ENCODE measurements at regions not wholly inside any gene's neighbourhood (a gene's known extent, or its start where the extent isn't known, plus 50 kb on each side); places are given as distances from the start of the nearest gene placed in this dataset.
A peak's percentile ranks its signal among the peaks of the same experiment; 100 is the strongest.

DNA sequence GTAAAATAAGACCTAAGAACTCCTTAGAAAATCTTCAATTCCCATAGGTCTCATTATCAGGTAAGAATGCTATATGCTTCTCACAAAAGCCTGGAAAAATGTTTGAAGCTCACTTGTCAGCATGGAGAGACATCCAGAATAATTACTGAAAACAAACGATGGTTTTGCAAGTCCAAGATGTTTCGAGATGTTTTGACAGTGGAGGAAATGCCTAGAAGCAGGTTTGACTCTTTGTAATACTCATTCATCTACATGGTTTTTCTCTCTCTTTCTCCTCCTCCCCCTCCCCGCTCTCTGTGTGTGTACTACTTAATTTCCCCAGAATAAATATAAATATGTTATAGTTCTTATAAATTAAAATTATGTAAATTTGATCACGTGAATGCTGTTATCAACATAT is 131.9 kb upstream of the NR3C2 start:
- FAIRE-seq (no peak), DNase-seq (no peak)
- peaks cover 0 to 5% (median 0%) of the 10 kb centered on the region in 3 donors for H3K9me3 ChIP-seq (ENCODE audit: control insufficient read depth in 2 of 3, insufficient read depth in 1 of 3, low read length in 3 of 3)
- H3K4me1 ChIP-seq (ENCODE audit: control insufficient read depth in 2 of 3, insufficient read depth in 2 of 3, low read depth in 1 of 3, low read length in 3 of 3): no peaks in the 10 kb centered on the region
- no peak overlapping the region for H3K9ac ChIP-seq (ENCODE audit: low read length in 3 of 3)
- TF ChIP-seq, protein P1, sequence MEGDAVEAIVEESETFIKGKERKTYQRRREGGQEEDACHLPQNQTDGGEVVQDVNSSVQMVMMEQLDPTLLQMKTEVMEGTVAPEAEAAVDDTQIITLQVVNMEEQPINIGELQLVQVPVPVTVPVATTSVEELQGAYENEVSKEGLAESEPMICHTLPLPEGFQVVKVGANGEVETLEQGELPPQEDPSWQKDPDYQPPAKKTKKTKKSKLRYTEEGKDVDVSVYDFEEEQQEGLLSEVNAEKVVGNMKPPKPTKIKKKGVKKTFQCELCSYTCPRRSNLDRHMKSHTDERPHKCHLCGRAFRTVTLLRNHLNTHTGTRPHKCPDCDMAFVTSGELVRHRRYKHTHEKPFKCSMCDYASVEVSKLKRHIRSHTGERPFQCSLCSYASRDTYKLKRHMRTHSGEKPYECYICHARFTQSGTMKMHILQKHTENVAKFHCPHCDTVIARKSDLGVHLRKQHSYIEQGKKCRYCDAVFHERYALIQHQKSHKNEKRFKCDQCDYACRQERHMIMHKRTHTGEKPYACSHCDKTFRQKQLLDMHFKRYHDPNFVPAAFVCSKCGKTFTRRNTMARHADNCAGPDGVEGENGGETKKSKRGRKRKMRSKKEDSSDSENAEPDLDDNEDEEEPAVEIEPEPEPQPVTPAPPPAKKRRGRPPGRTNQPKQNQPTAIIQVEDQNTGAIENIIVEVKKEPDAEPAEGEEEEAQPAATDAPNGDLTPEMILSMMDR (IDR thresholded peaks at IDR 0.05; ENCODE audit: borderline replicate concordance, extremely low read depth, insufficient read depth): no peak
- H3K27ac ChIP-seq (ENCODE audit: low read depth in 2 of 2, low read length in 2 of 2): no peak overlapping the region
- H3K4me3 ChIP-seq (ENCODE audit: low read length in 3 of 3): no peak overlapping the region
- H3K36me3 ChIP-seq (ENCODE audit: control insufficient read depth in 2 of 3, insufficient read depth in 3 of 3, low read length in 3 of 3): no peaks in the 10 kb centered on the region
- H3K27me3 ChIP-seq (ENCODE audit: control insufficient read depth, insufficient read depth, low read length): no peaks in the 10 kb centered on the region
- intact Hi-C loops (cut with DNase I): no loop called here

GRCh38 chr4:148573296-148573695 is 131.1 kb upstream of the NR3C2 start:
- Histone ChIP-seq H3K36me3 (ENCODE audit: control insufficient read depth in 2 of 3, insufficient read depth in 3 of 3, low read length in 3 of 3) (no peaks in the 10 kb centered on the region), H3K27me3 (ENCODE audit: control insufficient read depth, insufficient read depth, low read length) (no peaks in the 10 kb centered on the region), H3K4me1 (ENCODE audit: control insufficient read depth in 2 of 3, insufficient read depth in 2 of 3, low read depth in 1 of 3, low read length in 3 of 3) (no peaks in the 10 kb centered on the region), H3K27ac (ENCODE audit: low read depth in 2 of 2, low read length in 2 of 2) (no peak overlapping the region), H3K9me3 (ENCODE audit: control insufficient read depth in 2 of 3, insufficient read depth in 1 of 3, low read length in 3 of 3) (peaks cover 0 to 7% (median 0%) of the 10 kb centered on the region in 3 donors), H3K9ac (ENCODE audit: low read length in 3 of 3) (no peak overlapping the region), H3K4me3 (ENCODE audit: low read length in 3 of 3) (no peak overlapping the region)
- DNase-seq: peak in 3 of 5 donors; percentile 39 to 53 (median 46)
- TF ChIP-seq, protein P1 (IDR thresholded peaks at IDR 0.05; ENCODE audit: borderline replicate concordance, extremely low read depth, insufficient read depth): no peak
- intact Hi-C loops (cut with DNase I): no loop called here
- no peak for FAIRE-seq

DNA sequence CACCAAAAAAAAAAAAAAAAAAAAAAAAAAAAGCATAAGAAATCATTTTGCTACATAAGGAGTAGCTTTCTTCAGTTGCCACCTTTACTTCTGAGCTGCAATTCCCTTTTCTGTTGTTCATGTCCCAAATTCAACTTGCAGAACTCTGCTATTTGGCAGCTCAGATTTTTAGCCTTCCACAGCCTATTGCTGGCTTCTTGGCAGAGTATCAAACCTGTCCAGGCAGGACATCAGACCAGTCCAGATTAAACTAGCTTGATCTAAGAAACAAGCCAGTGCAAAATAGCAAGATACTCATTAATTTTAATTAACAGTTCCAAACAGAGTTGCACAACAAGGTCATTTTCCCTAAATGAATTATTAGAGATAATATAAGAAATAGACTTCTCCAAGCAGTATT is 123.6 kb upstream of the NR3C2 start:
- intact Hi-C loops (cut with DNase I): no loop called here
- H3K4me3 ChIP-seq (ENCODE audit: low read length in 3 of 3): no peak overlapping the region
- DNase-seq: peak in 1 of 5 donors; percentile 37
- TF ChIP-seq, protein P1 (IDR thresholded peaks at IDR 0.05; ENCODE audit: borderline replicate concordance, extremely low read depth, insufficient read depth): no peak
- H3K27ac ChIP-seq (ENCODE audit: low read depth in 2 of 2, low read length in 2 of 2): no peak overlapping the region
- no peak overlapping the region for H3K9ac ChIP-seq (ENCODE audit: low read length in 3 of 3)
- peaks cover 0 to 7% (median 0%) of the 10 kb centered on the region in 3 donors for H3K9me3 ChIP-seq (ENCODE audit: control insufficient read depth in 2 of 3, insufficient read depth in 1 of 3, low read length in 3 of 3)
- no peaks in the 10 kb centered on the region for H3K27me3 ChIP-seq (ENCODE audit: control insufficient read depth, insufficient read depth, low read length)
- H3K4me1 ChIP-seq (ENCODE audit: control insufficient read depth in 2 of 3, insufficient read depth in 2 of 3, low read depth in 1 of 3, low read length in 3 of 3): no peaks in the 10 kb centered on the region
- FAIRE-seq: peak; percentile 49
- no peaks in the 10 kb centered on the region for H3K36me3 ChIP-seq (ENCODE audit: control insufficient read depth in 2 of 3, insufficient read depth in 3 of 3, low read length in 3 of 3)

GRCh38 chr4:148563684-148564083 is 121.5 kb upstream of the NR3C2 start:
- FAIRE-seq (no peak), DNase-seq (no peak)
- TF ChIP-seq, protein P1 (IDR thresholded peaks at IDR 0.05; ENCODE audit: borderline replicate concordance, extremely low read depth, insufficient read depth): no peak

More at GRCh38 chr4:148563684-148564083, 121.5 kb upstream of the NR3C2 start:
- Histone ChIP-seq H3K4me3 (ENCODE audit: low read length in 3 of 3) (no peak overlapping the region), H3K27ac (ENCODE audit: low read depth in 2 of 2, low read length in 2 of 2) (no peak overlapping the region), H3K27me3 (ENCODE audit: control insufficient read depth, insufficient read depth, low read length) (no peaks in the 10 kb centered on the region), H3K4me1 (ENCODE audit: control insufficient read depth in 2 of 3, insufficient read depth in 2 of 3, low read depth in 1 of 3, low read length in 3 of 3) (no peaks in the 10 kb centered on the region), H3K9ac (ENCODE audit: low read length in 3 of 3) (no peak overlapping the region), H3K36me3 (ENCODE audit: control insufficient read depth in 2 of 3, insufficient read depth in 3 of 3, low read length in 3 of 3) (no peaks in the 10 kb centered on the region), H3K9me3 (ENCODE audit: control insufficient read depth in 2 of 3, insufficient read depth in 1 of 3, low read length in 3 of 3) (no peaks in the 10 kb centered on the region)
- intact Hi-C loops (cut with DNase I): no loop called here
